SK-N-MC (cell line): ENCODE measurements at regions not wholly inside any gene's neighbourhood (a gene's known extent, or its start where the extent isn't known, plus 50 kb on each side); places are given as distances from the start of the nearest gene placed in this dataset.

Experiments
- EZH2 ChIP-seq: fragments of 200-600 bp; sonication (generic); IDR thresholded peaks from one replicate; pipeline ENCODE4 v1.6.1; 2017; ENCODE audit warnings: antibody characterized with exemption
- POLR2AphosphoS5 ChIP-seq: IDR thresholded peaks from 2 replicates; pipeline ENCODE4 v1.6.1; 2012; ENCODE audit warnings: mild to moderate bottlenecking, low read depth, low read length, borderline replicate concordance

DNA sequence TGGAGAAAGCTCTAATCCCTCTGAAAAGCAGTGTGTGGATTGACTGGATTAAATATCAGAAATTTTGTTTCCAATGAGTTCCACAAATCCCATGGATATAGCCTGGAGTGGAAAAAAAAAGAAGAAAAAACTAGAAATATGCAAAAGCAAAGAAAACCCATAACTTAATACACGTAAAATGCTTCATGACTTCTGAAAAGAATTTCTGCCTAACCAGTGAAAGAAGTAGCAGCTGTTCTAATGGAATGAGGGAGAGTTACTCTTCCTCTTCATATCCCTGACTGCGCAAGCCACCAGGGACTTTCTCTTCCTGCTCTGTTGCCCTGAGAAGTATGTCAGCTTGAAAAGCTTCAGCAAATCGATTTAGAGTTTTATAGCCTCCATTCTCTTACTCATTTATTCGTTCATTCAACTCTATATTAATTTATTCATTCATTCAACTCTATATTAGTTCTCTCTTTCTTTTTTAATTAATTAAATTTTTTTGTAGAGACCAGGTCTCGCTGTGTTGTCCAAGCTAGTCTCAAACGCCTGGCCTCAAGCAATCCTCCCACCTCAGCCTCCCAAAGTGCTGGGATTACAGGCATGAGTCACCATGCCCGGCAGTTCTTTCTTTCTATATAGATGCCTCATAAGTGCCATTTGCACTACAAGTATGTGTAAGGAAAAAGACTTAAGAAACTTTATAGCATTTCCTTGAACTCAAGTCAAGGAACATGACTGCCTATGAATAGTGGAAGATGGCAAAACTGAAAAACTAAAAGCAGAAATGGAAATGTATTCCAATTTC, 447.3 kb upstream of the NRP1 start:
- TF ChIP-seq EZH2 (no peak), POLR2AphosphoS5 (no peak)
